ENCODE measurements at regions not wholly inside any gene's neighbourhood (a gene's known extent, or its start where the extent isn't known, plus 50 kb on each side); places are given as distances from the start of the nearest gene placed in this dataset.
A peak's percentile ranks its signal among the peaks of the same experiment; 100 is the strongest.
"Not testable (repeated sequence)": the region's sequence is repeated elsewhere in the genome, so short reads cannot be mapped to it uniquely, and the experiment has no call there.

DNA sequence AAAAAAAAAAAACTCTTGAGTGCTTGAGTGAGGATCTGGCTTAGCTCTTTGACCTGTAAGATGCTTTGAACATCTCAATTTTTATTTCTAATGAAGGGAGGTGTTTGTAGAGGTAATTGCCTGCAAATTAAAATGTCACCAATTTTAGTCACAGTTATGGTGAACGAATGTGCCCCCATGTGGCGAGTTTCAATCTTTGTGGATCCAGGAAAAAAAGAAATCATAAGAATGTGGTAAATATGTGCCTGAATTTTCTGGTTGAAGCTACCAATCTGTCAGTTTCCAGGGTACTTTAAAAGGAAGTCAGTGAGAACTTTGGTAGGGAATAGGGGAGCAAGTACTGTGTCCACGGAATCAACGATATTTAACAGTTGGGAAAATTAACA, 1772.4 kb upstream of the CDH9 start:
- DNase-seq (ENCODE audit: low read depth, low spot score), result no peak

DNA sequence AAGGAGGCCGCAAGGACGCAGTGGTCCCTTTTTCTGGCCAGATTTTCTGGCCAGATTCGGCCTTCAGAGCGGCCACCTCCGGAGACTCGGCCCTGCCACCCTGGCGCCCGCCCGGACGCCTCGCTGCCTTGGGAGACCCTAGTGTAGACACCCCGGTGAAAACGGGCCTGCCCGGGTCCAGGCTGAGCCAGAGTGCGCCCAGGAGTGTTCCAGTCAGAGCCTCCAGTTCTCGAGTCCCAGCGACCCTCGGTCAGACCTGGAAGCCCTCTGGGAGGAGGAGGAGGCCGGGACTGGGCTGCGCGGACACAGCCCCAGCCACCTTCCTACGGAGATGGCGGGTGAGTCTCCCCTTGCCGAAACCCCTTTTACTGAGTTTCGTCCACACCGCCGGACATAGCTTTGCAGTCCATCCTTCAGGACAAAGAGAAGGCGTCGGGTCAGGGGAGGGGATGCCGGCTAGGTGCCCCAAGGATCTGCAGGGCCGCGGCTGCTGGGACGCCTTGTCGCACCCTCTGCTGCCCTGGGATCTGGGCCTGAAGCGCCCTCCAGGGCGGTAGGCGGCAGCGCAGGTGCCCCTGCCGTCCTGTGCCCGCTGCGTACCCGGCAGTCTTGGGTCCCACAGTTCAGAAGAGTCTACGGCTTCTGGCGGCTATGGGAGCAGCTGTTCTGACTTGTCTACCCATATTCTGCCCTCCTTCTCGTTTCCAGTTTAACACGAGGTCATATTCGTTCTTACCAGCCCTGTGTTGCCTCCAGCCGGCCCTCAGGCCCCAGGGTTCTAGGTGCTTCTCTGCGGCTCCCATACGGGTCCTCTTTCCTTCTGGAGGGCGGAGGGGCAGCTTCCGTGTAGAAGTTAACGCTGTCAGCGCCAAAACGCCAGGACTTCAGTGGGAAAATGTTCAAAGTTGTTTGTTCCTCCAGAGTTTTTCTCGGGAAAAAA, 1771.7 kb upstream of the CDH9 start:
- DNase-seq (ENCODE audit: low read depth, low spot score), result no peak

DNA sequence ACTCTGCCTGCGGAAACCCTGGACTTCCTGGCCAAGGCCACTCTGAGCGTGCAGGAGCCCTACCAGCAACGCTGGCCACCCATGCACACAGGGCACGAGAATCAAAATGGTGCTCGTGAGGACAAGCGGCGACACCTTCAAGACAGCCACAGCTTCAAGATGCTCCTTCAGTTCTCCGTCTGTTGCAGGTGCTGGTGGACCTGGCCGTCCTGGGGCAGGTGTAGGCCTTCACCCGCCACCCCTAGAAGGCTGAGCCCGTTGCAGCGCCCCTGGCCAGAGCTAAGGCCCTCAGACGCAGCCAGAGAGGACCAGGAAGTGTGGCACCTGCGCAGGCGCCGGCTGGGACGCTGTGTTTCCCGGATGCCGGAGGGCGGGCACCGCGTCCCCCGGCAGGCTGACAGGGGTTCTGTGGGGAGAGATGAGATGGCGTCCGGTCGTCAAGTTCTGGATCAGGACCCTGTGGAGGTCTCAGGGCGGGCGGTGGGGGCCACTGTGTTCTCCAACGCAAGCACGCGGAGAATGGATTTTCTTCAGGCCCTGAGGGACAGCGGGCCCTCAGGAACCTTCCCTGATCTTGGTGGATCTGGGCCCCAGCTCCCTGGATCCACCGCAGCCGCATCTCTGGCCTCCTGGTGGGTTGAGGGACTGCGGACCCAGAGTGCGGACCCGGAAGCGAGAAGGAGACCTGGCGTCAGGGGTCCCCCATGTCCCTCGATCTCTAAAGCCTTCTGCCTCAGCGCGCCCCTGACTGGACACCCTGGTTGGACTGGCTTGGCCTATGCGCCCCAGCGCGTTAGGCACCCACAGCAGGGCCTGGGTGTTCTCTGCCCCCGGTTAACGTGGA, 1770.8 kb upstream of the CDH9 start:
- DNase-seq (ENCODE audit: low read depth, low spot score), result no peak

DNA sequence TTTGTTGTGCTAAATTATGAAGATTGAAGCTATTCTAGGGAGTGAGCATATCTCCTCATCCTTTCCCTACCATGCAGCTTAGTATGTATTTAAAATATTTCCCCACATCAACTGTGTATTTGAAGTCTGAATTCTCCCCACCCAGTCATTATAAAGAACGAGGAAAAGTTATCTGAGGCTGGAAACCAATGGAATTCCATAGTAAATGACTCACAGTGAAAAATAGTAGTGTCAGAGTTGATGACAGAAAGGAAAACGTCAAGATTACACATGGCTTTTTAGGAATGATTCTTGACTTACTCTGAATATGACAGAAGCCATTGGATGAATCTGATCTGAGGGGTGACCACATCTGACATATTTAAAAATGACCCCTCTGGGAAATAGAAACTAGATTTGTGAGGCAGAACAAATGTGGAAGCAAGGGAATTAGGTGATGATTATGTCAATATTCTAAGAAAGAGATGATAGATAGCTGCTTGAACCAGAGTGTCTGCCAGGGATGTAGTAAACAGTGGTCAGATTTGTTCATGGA, 1768.9 kb upstream of the CDH9 start:
- no peak for DNase-seq (ENCODE audit: low read depth, low spot score)

DNA sequence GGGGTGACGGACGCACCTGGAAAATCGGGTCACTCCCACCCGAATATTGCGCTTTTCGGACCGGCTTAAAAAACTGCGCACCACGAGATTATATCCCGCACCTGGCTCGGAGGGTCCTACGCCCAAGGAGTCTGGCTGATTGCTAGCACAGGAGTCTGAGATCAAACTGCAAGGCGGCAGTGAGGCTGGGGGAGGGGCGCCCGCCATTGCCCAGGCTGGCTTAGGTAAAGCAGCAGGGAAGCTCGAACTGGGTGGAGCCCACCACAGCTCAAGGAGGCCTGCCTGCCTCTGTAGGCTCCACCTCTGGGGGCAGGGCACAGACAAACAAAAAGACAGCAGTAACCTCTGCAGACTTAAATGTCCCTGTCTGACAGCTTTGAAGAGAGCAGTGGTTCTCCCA, 1760.6 kb upstream of the CDH9 start:
- not testable (repeated sequence) for DNase-seq (ENCODE audit: low read depth, low spot score)

DNA sequence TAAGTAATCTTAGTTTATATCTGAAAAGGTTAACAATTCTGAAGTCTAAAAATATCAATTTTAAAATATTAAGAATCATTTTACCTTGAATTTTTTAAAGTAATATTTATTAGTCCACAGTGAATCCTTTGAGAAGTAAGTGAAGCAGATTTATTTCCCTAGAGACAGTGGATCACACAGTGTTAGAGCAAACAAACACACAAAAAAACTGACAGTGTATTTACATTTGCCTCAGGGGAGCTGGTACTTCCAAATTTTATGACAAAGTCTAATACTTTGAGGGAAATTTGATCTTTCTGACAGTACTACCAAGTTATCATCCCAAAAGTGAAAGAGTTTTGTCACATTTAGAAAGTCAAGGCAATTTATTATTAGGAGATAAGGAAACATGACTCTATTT, 1750.6 kb upstream of the CDH9 start:
- DNase-seq (ENCODE audit: low read depth, low spot score), result no peak

DNA sequence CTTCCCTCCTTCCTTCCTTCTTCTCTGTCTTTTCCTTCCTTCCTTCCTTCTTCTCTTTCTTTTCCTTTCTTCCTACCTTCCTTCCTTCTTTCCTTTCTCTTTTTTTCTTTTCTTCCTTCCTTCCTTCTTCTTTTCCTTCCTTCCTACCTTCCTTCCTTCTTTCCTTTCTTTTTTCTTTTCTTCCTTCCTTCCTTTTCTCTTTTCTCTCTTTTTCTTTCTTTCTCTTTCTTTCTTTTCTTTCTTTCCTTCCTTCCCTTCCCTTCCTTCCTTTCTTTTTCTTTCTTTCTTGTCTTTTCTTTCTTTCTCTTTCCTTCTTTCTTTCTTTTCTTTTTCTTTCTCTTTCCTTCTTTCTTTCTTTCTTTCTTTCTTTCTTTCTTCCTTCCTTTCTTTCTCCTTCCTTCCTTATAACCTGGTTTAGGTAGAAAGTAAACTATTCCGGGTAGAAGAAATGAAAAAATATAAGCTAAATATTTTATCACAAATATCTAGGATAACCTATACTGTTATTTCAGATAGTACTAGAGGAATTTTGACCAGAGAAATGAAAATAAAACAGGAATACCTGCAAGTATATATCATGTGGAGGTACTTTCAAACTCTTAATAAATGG, 1741.8 kb upstream of the CDH9 start:
- DNase-seq (ENCODE audit: low read depth, low spot score), result no peak

DNA sequence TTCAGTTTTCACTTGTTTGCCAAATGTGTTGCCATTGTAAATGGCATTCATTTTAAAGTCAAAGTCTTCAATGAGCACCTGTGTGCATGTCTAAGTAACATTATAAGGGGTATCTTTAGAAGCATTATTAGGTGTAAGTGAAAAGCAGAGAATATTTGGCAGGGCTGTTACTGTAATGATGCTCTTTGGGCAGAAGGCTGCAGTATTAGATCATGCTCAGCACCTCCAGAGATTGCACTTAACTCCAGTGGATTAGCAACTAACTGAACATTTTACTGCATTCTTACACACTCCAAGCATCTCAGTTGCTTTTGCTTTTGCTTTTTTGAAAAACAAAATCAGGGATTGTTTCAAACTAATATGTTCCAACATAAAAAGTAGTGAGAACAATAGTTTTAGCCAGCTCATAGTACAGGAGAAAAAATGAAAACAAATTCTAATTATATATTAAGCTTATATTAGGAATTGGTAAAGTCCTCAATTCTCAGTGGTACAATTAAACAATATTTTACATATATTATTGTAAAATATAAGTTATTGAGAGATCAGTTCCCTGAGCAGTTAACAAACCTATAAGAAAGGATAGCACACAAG, 1740.9 kb upstream of the CDH9 start:
- DNase-seq (ENCODE audit: low read depth, low spot score), result no peak

DNA sequence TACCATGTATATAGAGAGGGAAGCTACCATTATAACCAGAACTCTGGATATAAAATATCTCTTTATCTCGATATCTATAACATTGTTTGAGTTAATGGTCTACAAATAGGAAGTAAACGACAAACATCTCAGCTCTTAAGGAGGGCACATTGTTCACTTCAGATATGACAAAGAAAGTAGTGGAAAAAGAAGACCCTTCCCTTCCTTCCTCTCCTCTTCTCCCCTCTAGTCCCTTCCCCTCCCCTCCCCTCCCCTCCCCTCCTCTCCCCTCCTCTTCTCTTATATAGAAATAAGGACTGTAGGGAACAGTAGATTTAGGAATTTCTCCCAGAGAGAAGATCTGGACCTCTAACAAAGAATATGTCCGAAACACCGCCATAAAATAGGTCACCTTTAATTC, 1731.9 kb upstream of the CDH9 start:
- no peak for DNase-seq (ENCODE audit: low read depth, low spot score)

DNA sequence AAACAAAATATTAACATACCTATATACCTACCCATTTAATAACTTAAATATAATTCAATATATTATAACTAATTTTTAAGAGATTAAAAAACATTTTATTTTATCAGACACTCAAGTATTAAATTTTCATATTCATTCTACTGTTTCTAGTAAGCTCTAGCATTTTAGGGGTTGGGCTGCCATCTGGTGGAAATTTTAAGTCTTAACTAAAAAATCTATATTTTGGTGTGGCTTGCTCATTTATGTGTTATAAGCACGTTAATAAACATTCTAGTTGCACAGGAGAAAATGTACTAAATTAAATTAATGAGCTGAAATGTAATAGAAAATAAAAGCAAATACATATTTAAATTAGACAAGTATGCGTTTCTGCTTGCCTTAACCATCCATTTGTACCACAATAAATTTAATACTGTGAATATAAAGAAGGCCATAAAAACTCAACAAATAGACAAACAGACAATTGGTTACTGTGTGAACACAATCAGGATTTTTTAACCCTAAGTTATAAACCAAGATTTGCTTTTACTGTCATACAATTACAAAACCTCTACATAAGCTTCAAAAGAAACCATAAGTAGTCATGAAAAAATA, 1728.3 kb upstream of the CDH9 start:
- no peak for DNase-seq (ENCODE audit: low read depth, low spot score)

DNA sequence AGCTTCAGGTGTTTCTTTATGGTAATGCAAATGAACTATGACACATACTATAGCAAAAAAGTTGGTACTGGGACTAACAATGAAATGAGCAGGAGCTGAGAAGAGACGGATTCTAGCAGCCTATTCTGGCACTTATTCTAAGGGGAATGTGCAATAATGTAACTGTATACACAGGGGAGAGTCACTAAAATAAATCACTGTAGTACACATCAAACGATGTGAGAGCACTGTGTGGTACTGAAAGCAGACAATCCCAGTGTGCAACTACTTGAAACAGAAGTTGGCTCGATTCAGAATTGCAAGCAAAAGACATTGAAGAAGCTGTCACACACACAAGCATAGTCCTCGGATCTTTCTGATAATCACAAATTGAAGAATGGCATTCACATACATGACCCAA, 1713.0 kb upstream of the CDH9 start:
- DNase-seq (ENCODE audit: low read depth, low spot score), result no peak

DNA sequence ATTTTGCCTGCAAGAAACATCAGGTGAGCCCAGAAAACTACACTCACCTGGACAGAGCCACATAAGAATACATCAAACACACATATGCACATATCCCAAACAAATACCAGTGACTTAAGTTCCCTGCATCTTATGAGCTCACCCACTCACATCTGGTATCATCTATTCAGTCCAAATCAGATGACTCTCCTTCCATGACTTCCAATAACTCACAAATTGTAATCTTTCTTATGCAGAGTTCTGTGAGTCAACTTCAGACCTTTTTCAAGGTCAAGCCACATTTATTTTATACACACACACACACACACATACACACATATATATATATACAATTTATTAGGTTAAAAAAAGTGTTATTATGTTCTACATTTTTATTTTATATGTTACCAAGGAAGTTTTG, 1711.9 kb upstream of the CDH9 start:
- no peak for DNase-seq (ENCODE audit: low read depth, low spot score)

DNA sequence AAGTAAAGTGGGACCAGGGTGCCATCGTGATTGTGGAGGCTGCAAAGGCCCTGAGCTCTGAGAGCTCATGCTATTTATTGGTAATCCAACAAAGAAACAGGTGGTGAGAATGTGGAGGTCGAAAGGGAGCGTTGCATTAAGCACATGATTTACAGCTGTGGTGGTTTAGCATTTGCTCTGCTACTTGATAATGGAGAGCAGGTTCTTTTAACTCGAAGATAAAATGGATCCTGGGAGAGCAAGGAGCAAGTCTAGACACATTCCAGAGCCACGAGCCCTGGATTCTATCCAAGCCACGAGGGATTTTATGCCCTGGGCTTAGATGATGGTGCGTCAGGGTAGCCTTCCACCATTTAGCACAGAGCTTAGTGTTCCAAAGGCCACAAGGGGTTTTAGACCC, 1710.1 kb upstream of the CDH9 start:
- DNase-seq (ENCODE audit: low read depth, low spot score), result peak; percentile 9

DNA sequence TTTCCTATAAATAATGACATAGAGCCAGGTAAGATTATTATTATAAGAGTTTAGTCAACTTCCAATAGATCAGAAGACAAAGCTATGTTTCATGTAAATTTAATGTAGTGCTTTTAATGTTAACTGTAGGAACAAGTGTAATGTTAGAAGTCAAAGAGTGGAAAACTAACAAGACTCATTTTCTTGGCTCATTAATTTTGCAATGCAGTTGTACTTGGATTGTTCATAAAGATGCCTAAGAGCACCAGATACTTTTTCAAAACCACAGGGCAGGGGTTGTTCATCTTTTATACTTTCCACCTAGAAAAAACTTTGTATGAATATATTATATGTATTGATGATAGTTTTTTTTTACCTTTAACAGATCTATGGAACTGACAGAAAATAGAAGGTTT, 1705.3 kb upstream of the CDH9 start:
- DNase-seq (ENCODE audit: low read depth, low spot score), result no peak

DNA sequence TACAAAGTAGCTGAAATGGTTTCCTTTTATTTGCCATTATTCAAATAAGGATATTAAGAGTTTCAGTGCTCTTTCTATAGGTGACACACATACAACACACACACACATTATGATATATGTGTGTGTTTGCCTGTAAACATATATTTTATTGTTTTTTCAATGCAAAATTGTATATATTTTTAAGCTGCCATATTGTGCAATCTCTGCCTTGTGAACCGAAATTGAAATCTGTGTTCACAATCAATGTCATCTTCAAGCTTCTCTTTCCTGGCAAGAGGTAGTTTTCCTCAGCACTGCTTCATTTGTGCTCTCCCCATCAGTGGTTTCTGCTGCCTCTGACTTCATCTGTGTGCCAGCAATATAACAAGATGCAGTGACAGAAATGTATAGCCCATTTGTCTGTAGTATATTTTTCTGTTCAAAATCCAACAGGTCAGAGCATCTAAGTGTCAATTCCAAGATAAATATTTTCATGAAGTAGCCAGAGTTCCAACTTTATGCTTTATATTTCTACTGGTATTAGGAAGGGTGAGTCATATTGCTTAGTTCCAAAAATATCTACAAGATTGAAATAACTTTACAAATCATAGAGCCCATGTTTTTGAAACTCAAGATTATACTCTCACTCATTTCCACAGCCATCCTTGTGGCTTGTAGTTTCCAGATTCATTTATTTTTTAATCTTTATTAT, 1704.8 kb upstream of the CDH9 start:
- no peak for DNase-seq (ENCODE audit: low read depth, low spot score)

DNA sequence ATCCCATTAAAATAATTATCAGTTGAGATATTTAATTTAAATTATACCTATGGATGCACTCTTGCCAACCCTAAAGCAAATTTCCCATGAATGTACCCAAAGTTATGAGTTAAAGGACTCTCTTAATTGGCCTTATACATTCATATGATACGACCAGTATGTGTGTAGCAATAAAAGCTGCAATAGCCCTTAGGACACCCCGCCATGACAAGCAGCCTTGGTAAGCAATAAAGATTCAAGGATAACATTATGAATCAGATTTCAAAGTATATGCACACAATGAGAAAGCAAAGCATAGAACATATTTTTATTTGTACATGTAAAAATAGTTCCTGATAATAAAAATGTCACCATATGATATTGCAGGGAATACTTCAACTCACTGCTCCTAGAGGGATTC, 1699.3 kb upstream of the CDH9 start:
- no peak for DNase-seq (ENCODE audit: low read depth, low spot score)

DNA sequence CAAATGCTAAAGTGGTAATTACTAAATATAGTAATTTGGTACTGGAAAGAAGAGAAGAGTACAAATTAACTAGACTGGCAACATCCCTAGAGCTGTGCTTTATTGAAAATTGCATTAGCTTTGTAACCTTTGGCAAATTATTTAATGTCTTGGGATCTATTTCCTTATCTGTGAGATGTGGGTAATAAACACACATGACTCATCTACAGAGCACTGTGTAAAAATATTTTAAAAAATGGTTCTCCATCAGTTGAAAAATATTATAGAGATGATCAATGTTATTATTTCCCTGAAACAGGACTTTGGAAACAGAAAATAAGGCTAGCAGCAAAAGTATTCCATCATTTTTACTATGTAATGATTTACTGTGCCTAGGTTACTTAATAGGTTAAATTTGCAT, 1698.8 kb upstream of the CDH9 start:
- DNase-seq (ENCODE audit: low read depth, low spot score), result no peak

DNA sequence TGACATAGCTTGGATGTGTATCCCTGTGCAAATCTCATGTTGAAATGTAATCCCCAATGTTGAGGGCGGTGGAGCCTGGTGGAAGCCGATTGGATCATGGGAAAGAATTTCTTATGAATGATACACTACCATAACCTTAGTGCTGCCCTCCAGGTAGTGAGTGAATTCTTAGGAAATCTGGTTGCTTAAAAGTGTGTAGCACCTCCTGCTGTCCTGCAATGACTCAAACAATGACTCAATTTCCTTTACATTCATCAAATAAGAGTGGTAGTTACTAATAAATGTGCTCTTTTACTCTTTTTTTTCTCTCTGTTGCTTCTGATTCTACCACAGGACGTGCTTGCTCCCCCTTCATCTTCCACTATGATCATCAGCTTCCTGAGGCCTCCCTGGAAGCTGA, 1696.0 kb upstream of the CDH9 start:
- DNase-seq (ENCODE audit: low read depth, low spot score), result no peak

DNA sequence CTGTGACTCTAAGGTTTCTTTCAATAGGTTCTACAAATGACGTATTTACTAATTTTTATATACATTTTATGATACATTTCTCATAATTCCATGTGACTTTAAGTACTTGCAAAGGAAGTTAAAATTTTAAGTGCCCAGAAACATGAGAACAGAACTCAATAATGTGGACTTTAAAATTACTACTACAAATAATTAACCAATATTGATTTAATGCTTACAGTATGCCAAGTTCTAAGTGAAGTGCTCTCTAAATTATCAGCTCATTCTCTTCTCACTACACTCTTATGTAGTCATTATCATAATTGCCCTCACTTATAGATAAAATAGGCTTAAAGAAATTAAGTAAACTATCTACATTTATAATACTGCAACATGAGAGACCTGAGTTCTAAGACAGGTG, 1690.7 kb upstream of the CDH9 start:
- no peak for DNase-seq (ENCODE audit: low read depth, low spot score)

DNA sequence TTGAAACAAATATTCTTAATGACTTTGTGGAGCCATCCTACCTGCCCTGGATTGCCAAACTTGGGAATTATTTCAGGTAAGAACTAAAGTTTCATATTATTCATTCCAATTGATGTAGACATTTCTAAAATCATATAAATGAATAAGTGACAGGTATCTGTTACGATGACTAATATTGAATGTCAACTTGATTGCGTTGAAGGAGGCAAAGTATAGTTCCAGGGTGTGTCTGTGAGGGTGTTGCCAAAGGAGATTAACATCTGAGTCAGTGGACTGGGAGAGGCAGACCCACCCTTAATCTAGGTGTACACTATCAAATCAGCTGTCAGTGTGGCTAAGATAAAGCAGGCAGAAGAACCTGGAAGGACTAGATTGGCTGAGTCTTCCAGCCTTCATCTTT, 1688.4 kb upstream of the CDH9 start:
- DNase-seq (ENCODE audit: low read depth, low spot score), result no peak

DNA sequence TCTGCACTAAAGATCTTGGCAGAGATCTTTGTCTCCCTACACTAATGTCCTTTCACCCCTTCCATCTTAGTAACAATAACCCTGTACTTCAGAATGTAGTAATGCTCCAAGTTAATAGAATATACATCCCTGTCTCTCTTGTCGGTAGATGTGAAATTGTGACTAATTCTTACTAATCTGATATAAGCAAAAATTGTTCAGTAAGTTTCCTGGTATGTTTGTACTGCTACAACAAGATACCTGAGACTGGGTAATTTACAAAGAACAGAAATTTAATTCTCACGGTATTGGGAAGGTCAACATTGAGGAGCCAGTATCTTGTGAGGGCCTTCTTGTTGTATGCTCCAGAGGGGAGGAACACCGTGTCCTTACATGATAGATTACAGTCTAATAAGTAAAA, 1686.6 kb upstream of the CDH9 start:
- no peak for DNase-seq (ENCODE audit: low read depth, low spot score)
